ENCODE measurements at regions not wholly inside any gene's neighbourhood (a gene's known extent, or its start where the extent isn't known, plus 50 kb on each side); places are given as distances from the start of the nearest gene placed in this dataset.

- no peaks in the 10 kb centered on the region for H3K27me3 Mint-ChIP-seq
- ChIA-PET POLR2A (no interaction called here), CTCF (no interaction called here)
- ATAC-seq (replicated peaks in 1 of 4) (no peak), DNase-seq (no peak)
- Histone ChIP-seq H3K9me3 (no peaks in the 10 kb centered on the region), H3K27me3 (replicated peaks in 1 of 2; ENCODE audit: control insufficient read depth in 2 of 2, extremely low read depth in 1 of 2, insufficient read depth in 2 of 2, low read length in 1 of 2) (no peaks in the 10 kb centered on the region), H3K27ac (ENCODE audit: low read length) (no peak overlapping the region), H3K36me3 (ENCODE audit: control insufficient read depth in 2 of 2, extremely low read depth in 1 of 2, insufficient read depth in 1 of 2, low read length in 1 of 2) (no peaks in the 10 kb centered on the region), H3K4me1 (ENCODE audit: control insufficient read depth in 1 of 2, extremely low read depth in 1 of 2, insufficient read depth in 2 of 2, low read length in 2 of 2) (no peaks in the 10 kb centered on the region), H3K4me3 (ENCODE audit: control insufficient read depth in 1 of 2, extremely low read depth in 1 of 2, low read length in 1 of 2) (no peak overlapping the region)
- no peaks in the 10 kb centered on the region for H3K4me1 Mint-ChIP-seq
- H3K4me3 Mint-ChIP-seq = no peak overlapping the region
- no peaks in the 10 kb centered on the region for H3K36me3 Mint-ChIP-seq
- H3K9me3 Mint-ChIP-seq = peaks cover 27 to 53% (median 28%) of the 10 kb centered on the region in 3 donors
- no peak overlapping the region for H3K27ac Mint-ChIP-seq
- 65% methylated on average over 6 of the region's 6 CpGs for WGBS (ENCODE audit: insufficient coverage)
Observed at GRCh38 chr5:26227245-26227644, 811.1 kb downstream of the CDH9 start.

- H3K27ac Mint-ChIP-seq = no peak overlapping the region
- ChIA-PET CTCF (no interaction called here), POLR2A (no interaction called here)
- H3K27me3 Mint-ChIP-seq = no peaks in the 10 kb centered on the region
- no peak for ATAC-seq (replicated peaks in 1 of 4)
- no peak for DNase-seq
- H3K4me1 Mint-ChIP-seq = no peaks in the 10 kb centered on the region
- WGBS (ENCODE audit: insufficient coverage) = no CpG with 5 or more reads among the region's 2 CpGs
- Histone ChIP-seq H3K36me3 (ENCODE audit: control insufficient read depth in 2 of 2, extremely low read depth in 1 of 2, insufficient read depth in 1 of 2, low read length in 1 of 2) (no peaks in the 10 kb centered on the region), H3K4me3 (ENCODE audit: control insufficient read depth in 1 of 2, extremely low read depth in 1 of 2, low read length in 1 of 2) (no peak overlapping the region), H3K27me3 (replicated peaks in 1 of 2; ENCODE audit: control insufficient read depth in 2 of 2, extremely low read depth in 1 of 2, insufficient read depth in 2 of 2, low read length in 1 of 2) (no peaks in the 10 kb centered on the region), H3K4me1 (ENCODE audit: control insufficient read depth in 1 of 2, extremely low read depth in 1 of 2, insufficient read depth in 2 of 2, low read length in 2 of 2) (no peaks in the 10 kb centered on the region), H3K9me3 (peaks cover 10% of the 10 kb centered on the region), H3K27ac (ENCODE audit: low read length) (no peak overlapping the region)
- H3K36me3 Mint-ChIP-seq = no peaks in the 10 kb centered on the region
- no peak overlapping the region for H3K4me3 Mint-ChIP-seq
- peaks cover 7 to 16% (median 11%) of the 10 kb centered on the region in 3 donors for H3K9me3 Mint-ChIP-seq
Observed at GRCh38 chr5:26205121-26205520, 833.3 kb downstream of the CDH9 start.

GRCh38 chr5:26193626-26194025 lies 844.8 kb downstream of the CDH9 start:
- no CpG with 5 or more reads among the region's 5 CpGs for WGBS (ENCODE audit: insufficient coverage)
- no peak for ATAC-seq (replicated peaks in 1 of 4)
- Mint-ChIP-seq H3K4me1 (no peaks in the 10 kb centered on the region), H3K27me3 (no peaks in the 10 kb centered on the region), H3K27ac (no peak overlapping the region), H3K9me3 (peaks cover 16 to 20% (median 17%) of the 10 kb centered on the region in 3 donors), H3K4me3 (no peak overlapping the region), H3K36me3 (no peaks in the 10 kb centered on the region)
- Histone ChIP-seq H3K27ac (ENCODE audit: low read length) (no peak overlapping the region), H3K36me3 (ENCODE audit: control insufficient read depth in 2 of 2, extremely low read depth in 1 of 2, insufficient read depth in 1 of 2, low read length in 1 of 2) (no peaks in the 10 kb centered on the region), H3K4me1 (ENCODE audit: control insufficient read depth in 1 of 2, extremely low read depth in 1 of 2, insufficient read depth in 2 of 2, low read length in 2 of 2) (no peaks in the 10 kb centered on the region), H3K27me3 (replicated peaks in 1 of 2; ENCODE audit: control insufficient read depth in 2 of 2, extremely low read depth in 1 of 2, insufficient read depth in 2 of 2, low read length in 1 of 2) (no peaks in the 10 kb centered on the region), H3K4me3 (ENCODE audit: control insufficient read depth in 1 of 2, extremely low read depth in 1 of 2, low read length in 1 of 2) (no peak overlapping the region), H3K9me3 (no peaks in the 10 kb centered on the region)
- DNase-seq = no peak
- ChIA-PET POLR2A (no interaction called here), CTCF (no interaction called here)

- POLR2A ChIA-PET = no interaction called here
- Mint-ChIP-seq H3K4me3 (no peak overlapping the region), H3K36me3 (no peaks in the 10 kb centered on the region), H3K4me1 (no peaks in the 10 kb centered on the region), H3K27me3 (no peaks in the 10 kb centered on the region), H3K27ac (no peak overlapping the region), H3K9me3 (peaks cover 11 to 16% (median 15%) of the 10 kb centered on the region in 3 donors)
- DNase-seq (no peak), ATAC-seq (replicated peaks in 1 of 4) (no peak)
- Histone ChIP-seq H3K9me3 (no peaks in the 10 kb centered on the region), H3K27me3 (replicated peaks in 1 of 2; ENCODE audit: control insufficient read depth in 2 of 2, extremely low read depth in 1 of 2, insufficient read depth in 2 of 2, low read length in 1 of 2) (no peaks in the 10 kb centered on the region), H3K36me3 (ENCODE audit: control insufficient read depth in 2 of 2, extremely low read depth in 1 of 2, insufficient read depth in 1 of 2, low read length in 1 of 2) (no peaks in the 10 kb centered on the region), H3K27ac (ENCODE audit: low read length) (no peak overlapping the region), H3K4me3 (ENCODE audit: control insufficient read depth in 1 of 2, extremely low read depth in 1 of 2, low read length in 1 of 2) (no peak overlapping the region), H3K4me1 (ENCODE audit: control insufficient read depth in 1 of 2, extremely low read depth in 1 of 2, insufficient read depth in 2 of 2, low read length in 2 of 2) (no peaks in the 10 kb centered on the region)
- CTCF ChIA-PET = no interaction called here
Observed at GRCh38 chr5:26192486-26192885, 845.9 kb downstream of the CDH9 start.

- no peak for ATAC-seq (replicated peaks in 1 of 4)
- H3K4me1 Mint-ChIP-seq = no peaks in the 10 kb centered on the region
Observed at GRCh38 chr5:26181582-26181981, 856.8 kb downstream of the CDH9 start.

GRCh38 chr5:26148569-26149107 lies 889.7 kb downstream of the CDH9 start:
- 100% methylated on average over 3 of the region's 7 CpGs for WGBS (ENCODE audit: insufficient coverage)
- Mint-ChIP-seq H3K27me3 (no peaks in the 10 kb centered on the region), H3K9me3 (peaks cover 12 to 23% (median 14%) of the 10 kb centered on the region in 3 donors), H3K4me1 (no peaks in the 10 kb centered on the region), H3K4me3 (no peak overlapping the region), H3K27ac (no peak overlapping the region), H3K36me3 (no peaks in the 10 kb centered on the region)
- H3K27me3 ChIP-seq (replicated peaks in 1 of 2; ENCODE audit: control insufficient read depth in 2 of 2, extremely low read depth in 1 of 2, insufficient read depth in 2 of 2, low read length in 1 of 2) = no peaks in the 10 kb centered on the region
- ChIA-PET POLR2A (no interaction called here), CTCF (no interaction called here)
- ATAC-seq (replicated peaks in 1 of 4) = no peak
- no peaks in the 10 kb centered on the region for H3K9me3 ChIP-seq
- no peaks in the 10 kb centered on the region for H3K36me3 ChIP-seq (ENCODE audit: control insufficient read depth in 2 of 2, extremely low read depth in 1 of 2, insufficient read depth in 1 of 2, low read length in 1 of 2)
- DNase-seq = no peak
- H3K4me1 ChIP-seq (ENCODE audit: control insufficient read depth in 1 of 2, extremely low read depth in 1 of 2, insufficient read depth in 2 of 2, low read length in 2 of 2) = no peaks in the 10 kb centered on the region
- no peak overlapping the region for H3K4me3 ChIP-seq (ENCODE audit: control insufficient read depth in 1 of 2, extremely low read depth in 1 of 2, low read length in 1 of 2)
- no peak overlapping the region for H3K27ac ChIP-seq (ENCODE audit: low read length)

More at GRCh38 chr5:26181582-26181981, 856.8 kb downstream of the CDH9 start:
- Mint-ChIP-seq H3K9me3 (peaks cover 8 to 9% (median 9%) of the 10 kb centered on the region in 3 donors), H3K27ac (no peak overlapping the region), H3K36me3 (no peaks in the 10 kb centered on the region), H3K4me3 (no peak overlapping the region), H3K27me3 (no peaks in the 10 kb centered on the region)
- no CpG with 5 or more reads among the region's 1 CpG for WGBS (ENCODE audit: insufficient coverage)
- no peak overlapping the region for H3K4me3 ChIP-seq (ENCODE audit: control insufficient read depth in 1 of 2, extremely low read depth in 1 of 2, low read length in 1 of 2)
- no peaks in the 10 kb centered on the region for H3K9me3 ChIP-seq
- no peak for DNase-seq
- no peaks in the 10 kb centered on the region for H3K27me3 ChIP-seq (replicated peaks in 1 of 2; ENCODE audit: control insufficient read depth in 2 of 2, extremely low read depth in 1 of 2, insufficient read depth in 2 of 2, low read length in 1 of 2)
- ChIA-PET CTCF (no interaction called here), POLR2A (no interaction called here)
- no peak overlapping the region for H3K27ac ChIP-seq (ENCODE audit: low read length)
- no peaks in the 10 kb centered on the region for H3K4me1 ChIP-seq (ENCODE audit: control insufficient read depth in 1 of 2, extremely low read depth in 1 of 2, insufficient read depth in 2 of 2, low read length in 2 of 2)
- H3K36me3 ChIP-seq (ENCODE audit: control insufficient read depth in 2 of 2, extremely low read depth in 1 of 2, insufficient read depth in 1 of 2, low read length in 1 of 2) = no peaks in the 10 kb centered on the region

GRCh38 chr5:26143259-26143658 lies 895.1 kb downstream of the CDH9 start:
- peaks cover 4 to 9% (median 9%) of the 10 kb centered on the region in 3 donors for H3K9me3 Mint-ChIP-seq
- ATAC-seq (replicated peaks in 1 of 4) = no peak
- Histone ChIP-seq H3K27me3 (replicated peaks in 1 of 2; ENCODE audit: control insufficient read depth in 2 of 2, extremely low read depth in 1 of 2, insufficient read depth in 2 of 2, low read length in 1 of 2) (no peaks in the 10 kb centered on the region), H3K27ac (ENCODE audit: low read length) (no peak overlapping the region), H3K9me3 (peaks cover 2% of the 10 kb centered on the region), H3K4me1 (ENCODE audit: control insufficient read depth in 1 of 2, extremely low read depth in 1 of 2, insufficient read depth in 2 of 2, low read length in 2 of 2) (no peaks in the 10 kb centered on the region), H3K36me3 (ENCODE audit: control insufficient read depth in 2 of 2, extremely low read depth in 1 of 2, insufficient read depth in 1 of 2, low read length in 1 of 2) (no peaks in the 10 kb centered on the region), H3K4me3 (ENCODE audit: control insufficient read depth in 1 of 2, extremely low read depth in 1 of 2, low read length in 1 of 2) (no peak overlapping the region)
- no peak overlapping the region for H3K27ac Mint-ChIP-seq
- H3K27me3 Mint-ChIP-seq = no peaks in the 10 kb centered on the region
- no peaks in the 10 kb centered on the region for H3K36me3 Mint-ChIP-seq
- no CpG with 5 or more reads among the region's 2 CpGs for WGBS (ENCODE audit: insufficient coverage)
- H3K4me3 Mint-ChIP-seq = no peak overlapping the region
- DNase-seq = no peak
- POLR2A ChIA-PET = no interaction called here
- H3K4me1 Mint-ChIP-seq = no peaks in the 10 kb centered on the region
- CTCF ChIA-PET = no interaction called here

Measured in T-cell (primary cell).